Astrocyte of the spinal cord (primary cell): ENCODE measurements at regions not wholly inside any gene's neighbourhood (a gene's known extent, or its start where the extent isn't known, plus 50 kb on each side); places are given as distances from the start of the nearest gene placed in this dataset.

Experiments
- DNase-seq: peaks from one replicate; pipeline ENCODE4 v3.0.0; 2011; ENCODE audit warnings: low read depth, low spot score
- H3K4me3 ChIP-seq: 2 replicates; pipeline ENCODE4 v1.5.1; 2011; ENCODE audit warnings: low read depth, mild to moderate bottlenecking, low read length, moderate library complexity
- in situ Hi-C: cut with HindIII; loops from 2 replicates; pipeline ENCODE4 v1.10.0; 2017; ENCODE audit warnings: low sequenced_read_pairs
- TF ChIP-seq, protein P1 (sequence below): IDR thresholded peaks from 2 replicates; pipeline ENCODE4 v1.5.1; 2012; ENCODE audit warnings: low read depth, mild to moderate bottlenecking, low read length, inconsistent platforms

GRCh38 chr16:87098976-87099720, 218.0 kb downstream of the C16orf95 start:
- TF ChIP-seq, protein P1, sequence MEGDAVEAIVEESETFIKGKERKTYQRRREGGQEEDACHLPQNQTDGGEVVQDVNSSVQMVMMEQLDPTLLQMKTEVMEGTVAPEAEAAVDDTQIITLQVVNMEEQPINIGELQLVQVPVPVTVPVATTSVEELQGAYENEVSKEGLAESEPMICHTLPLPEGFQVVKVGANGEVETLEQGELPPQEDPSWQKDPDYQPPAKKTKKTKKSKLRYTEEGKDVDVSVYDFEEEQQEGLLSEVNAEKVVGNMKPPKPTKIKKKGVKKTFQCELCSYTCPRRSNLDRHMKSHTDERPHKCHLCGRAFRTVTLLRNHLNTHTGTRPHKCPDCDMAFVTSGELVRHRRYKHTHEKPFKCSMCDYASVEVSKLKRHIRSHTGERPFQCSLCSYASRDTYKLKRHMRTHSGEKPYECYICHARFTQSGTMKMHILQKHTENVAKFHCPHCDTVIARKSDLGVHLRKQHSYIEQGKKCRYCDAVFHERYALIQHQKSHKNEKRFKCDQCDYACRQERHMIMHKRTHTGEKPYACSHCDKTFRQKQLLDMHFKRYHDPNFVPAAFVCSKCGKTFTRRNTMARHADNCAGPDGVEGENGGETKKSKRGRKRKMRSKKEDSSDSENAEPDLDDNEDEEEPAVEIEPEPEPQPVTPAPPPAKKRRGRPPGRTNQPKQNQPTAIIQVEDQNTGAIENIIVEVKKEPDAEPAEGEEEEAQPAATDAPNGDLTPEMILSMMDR = no peak
- in situ Hi-C loops = no loop called here
- no peak overlapping the region for H3K4me3 ChIP-seq
- no peak for DNase-seq

- in situ Hi-C loops = no loop called here
- DNase-seq = no peak
- TF ChIP-seq, protein P1 = no peak
- H3K4me3 ChIP-seq = no peak overlapping the region
Observed at GRCh38 chr16:87100306-87101058, 216.7 kb downstream of the C16orf95 start.

DNA sequence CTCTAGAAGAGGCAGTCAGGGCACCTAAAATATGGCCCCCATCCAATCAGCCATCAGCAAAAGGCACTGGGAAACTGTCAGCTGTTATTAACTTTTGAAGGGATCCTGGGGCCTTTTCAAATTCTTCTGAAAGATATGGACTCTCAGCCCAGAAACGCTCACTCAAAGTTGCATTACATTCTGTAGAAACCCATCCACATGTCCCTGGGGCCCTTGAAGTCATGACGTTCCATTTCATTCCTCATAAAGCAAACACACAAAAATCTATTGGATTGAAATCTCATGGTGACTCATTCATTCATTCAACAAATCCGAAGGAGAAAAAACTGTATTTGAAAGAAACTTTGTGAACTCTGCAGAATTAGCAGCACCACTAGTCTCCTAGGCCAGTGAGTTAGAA, 215.3 kb downstream of the C16orf95 start:
- no peak overlapping the region for H3K4me3 ChIP-seq
- peak; percentile 62 for DNase-seq
- in situ Hi-C loops = no loop called here
- TF ChIP-seq, protein P1 = no peak

- DNase-seq = no peak
- in situ Hi-C loops = no loop called here
- no peak overlapping the region for H3K4me3 ChIP-seq
- TF ChIP-seq, protein P1 = no peak
Observed at GRCh38 chr16:87107201-87107600, 210.0 kb downstream of the C16orf95 start.

- DNase-seq = no peak
Observed at GRCh38 chr16:87108278-87108677, 208.9 kb downstream of the C16orf95 start.

GRCh38 chr16:87108941-87109340, 208.3 kb downstream of the C16orf95 start:
- H3K4me3 ChIP-seq = no peak overlapping the region
- in situ Hi-C loops = no loop called here
- no peak for DNase-seq

More at GRCh38 chr16:87108278-87108677, 208.9 kb downstream of the C16orf95 start:
- in situ Hi-C loops = no loop called here
- H3K4me3 ChIP-seq = no peak overlapping the region
- TF ChIP-seq, protein P1 = no peak

More at GRCh38 chr16:87108941-87109340, 208.3 kb downstream of the C16orf95 start:
- TF ChIP-seq, protein P1 = no peak
